ENCODE measurements at regions not wholly inside any gene's neighbourhood (a gene's known extent, or its start where the extent isn't known, plus 50 kb on each side); places are given as distances from the start of the nearest gene placed in this dataset.

DNA sequence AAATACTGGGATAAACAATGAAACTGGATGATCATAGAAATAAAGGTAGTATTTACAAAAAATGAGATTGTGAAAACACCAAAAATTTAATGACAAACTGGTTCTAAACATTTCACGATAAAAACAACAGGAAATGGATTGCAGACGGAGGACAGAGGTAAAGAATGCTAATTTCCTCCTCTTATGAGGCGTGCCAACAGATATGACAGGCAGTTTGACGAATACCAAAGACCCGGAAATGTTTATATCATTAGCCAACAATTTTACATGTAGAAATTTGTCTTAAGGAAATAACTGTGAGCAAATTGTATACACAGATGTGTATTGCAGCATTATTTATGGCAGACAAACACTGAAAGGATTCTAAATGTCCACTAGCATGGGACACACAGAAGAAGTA, 162.0 kb upstream of the MGMT start:
- POLR2A ChIA-PET = no interaction called here
- BruUV-seq (replicated peaks) = no TSS peak
- DNase-seq (ENCODE audit: extremely low read depth in 1 of 4, low spot score in 3 of 4) (no peak), FAIRE-seq (no peak), ATAC-seq (no peak)
- no peaks in the 10 kb centered on the region; a peak in 1 of 5 replicates for H3K27me3 ChIP-seq (ENCODE audit: control insufficient read depth in 2 of 2, insufficient read depth in 2 of 2, low read length in 2 of 2)
- H3K36me3 ChIP-seq (ENCODE audit: control insufficient read depth, insufficient read depth, low read length) = no peaks in the 10 kb centered on the region
- no peak overlapping the region for H3K4me2 ChIP-seq (ENCODE audit: insufficient read depth, low read length)
- in situ Hi-C loops (cut with MboI) (no loop called here), intact Hi-C loops (cut with micrococcal nuclease) (no loop called here)
- CTCF ChIA-PET (ENCODE audit: low intra/inter-chr PET ratio) = no interaction called here
- 2% methylated on average over 5 of the region's 5 CpGs for WGBS (ENCODE audit: insufficient coverage, low coverage, missing lambda C conversion rate)
- H4K20me1 ChIP-seq (replicated peaks; ENCODE audit: control insufficient read depth, insufficient read depth, low read length) = no peaks in the 10 kb centered on the region
- no peak overlapping the region for H3K27ac ChIP-seq (ENCODE audit: extremely low read depth, low read depth, low read length)
- no peaks in the 10 kb centered on the region for H3K4me1 ChIP-seq (replicated peaks in 1 of 2; ENCODE audit: control insufficient read depth in 2 of 2, insufficient read depth in 2 of 2, low read length in 2 of 2)
- H2AFZ ChIP-seq (ENCODE audit: low read depth, low read length) = no peak overlapping the region
- H3K9me3 ChIP-seq (replicated peaks; ENCODE audit: control insufficient read depth, insufficient read depth, low read depth, low read length) = no peaks in the 10 kb centered on the region
- no peaks in the 10 kb centered on the region for H3K9me1 ChIP-seq (ENCODE audit: control insufficient read depth, insufficient read depth, low read length)
- no peak overlapping the region for H3K9ac ChIP-seq (ENCODE audit: insufficient read depth in 1 of 2, low read depth in 2 of 2, low read length in 2 of 2)
- no peaks in the 10 kb centered on the region for H3K79me2 ChIP-seq (ENCODE audit: control insufficient read depth, insufficient read depth, low read length)
- no peak overlapping the region for H3K4me3 ChIP-seq
- TF ChIP-seq ZNF511 (CRISPR knock-in tag; IDR thresholded peaks at IDR 0.05) = no peak
- TF ChIP-seq TCF15 (CRISPR knock-in tag; IDR thresholded peaks at IDR 0.05) = no peak
- no peak for TF ChIP-seq NR2C1 (IDR thresholded peaks at IDR 0.05)
- no peak for TF ChIP-seq NR2C1 (tag; IDR thresholded peaks at IDR 0.05)
- TF ChIP-seq ZNF778 (CRISPR knock-in tag; IDR thresholded peaks at IDR 0.05) = no peak
- no peak for TF ChIP-seq ESRRA (IDR thresholded peaks at IDR 0.05; ENCODE audit: borderline replicate concordance, low read depth)
- no peak for TF ChIP-seq ERF (CRISPR knock-in tag; IDR thresholded peaks at IDR 0.05)
- no peak for TF ChIP-seq YBX1 (IDR thresholded peaks at IDR 0.05)
- no peak for TF ChIP-seq ESRRB (CRISPR knock-in tag; IDR thresholded peaks at IDR 0.05; ENCODE audit: borderline replicate concordance)
- TF ChIP-seq HOXB6 (CRISPR knock-in tag; IDR thresholded peaks at IDR 0.05; ENCODE audit: borderline replicate concordance) = no peak
- no peak for TF ChIP-seq ZNF318 (IDR thresholded peaks at IDR 0.05; ENCODE audit: borderline replicate concordance in 1 of 2, low read depth in 1 of 2)
- no peak for TF ChIP-seq GTF2E2 (tag; IDR thresholded peaks at IDR 0.05)
- TF ChIP-seq ARID2 (IDR thresholded peaks at IDR 0.05) = no peak
- no peak for TF ChIP-seq USF1 (CRISPR knock-in tag; IDR thresholded peaks at IDR 0.05)

Data from K562 (cell line).